Stimulated activated CD8-positive, alpha-beta memory T cell treated with anti-CD3 and anti-CD28 coated beads, Interleukin-15, amount 100 ng/mL, for 1 hour (primary cell): ENCODE measurements at regions not wholly inside any gene's neighbourhood (a gene's known extent, or its start where the extent isn't known, plus 50 kb on each side); places are given as distances from the start of the nearest gene placed in this dataset.

Experiments
- DNase-seq: peaks from one replicate; pipeline ENCODE4 v3.0.0-alpha.2; 2020; ENCODE audit warnings: low read depth

DNA sequence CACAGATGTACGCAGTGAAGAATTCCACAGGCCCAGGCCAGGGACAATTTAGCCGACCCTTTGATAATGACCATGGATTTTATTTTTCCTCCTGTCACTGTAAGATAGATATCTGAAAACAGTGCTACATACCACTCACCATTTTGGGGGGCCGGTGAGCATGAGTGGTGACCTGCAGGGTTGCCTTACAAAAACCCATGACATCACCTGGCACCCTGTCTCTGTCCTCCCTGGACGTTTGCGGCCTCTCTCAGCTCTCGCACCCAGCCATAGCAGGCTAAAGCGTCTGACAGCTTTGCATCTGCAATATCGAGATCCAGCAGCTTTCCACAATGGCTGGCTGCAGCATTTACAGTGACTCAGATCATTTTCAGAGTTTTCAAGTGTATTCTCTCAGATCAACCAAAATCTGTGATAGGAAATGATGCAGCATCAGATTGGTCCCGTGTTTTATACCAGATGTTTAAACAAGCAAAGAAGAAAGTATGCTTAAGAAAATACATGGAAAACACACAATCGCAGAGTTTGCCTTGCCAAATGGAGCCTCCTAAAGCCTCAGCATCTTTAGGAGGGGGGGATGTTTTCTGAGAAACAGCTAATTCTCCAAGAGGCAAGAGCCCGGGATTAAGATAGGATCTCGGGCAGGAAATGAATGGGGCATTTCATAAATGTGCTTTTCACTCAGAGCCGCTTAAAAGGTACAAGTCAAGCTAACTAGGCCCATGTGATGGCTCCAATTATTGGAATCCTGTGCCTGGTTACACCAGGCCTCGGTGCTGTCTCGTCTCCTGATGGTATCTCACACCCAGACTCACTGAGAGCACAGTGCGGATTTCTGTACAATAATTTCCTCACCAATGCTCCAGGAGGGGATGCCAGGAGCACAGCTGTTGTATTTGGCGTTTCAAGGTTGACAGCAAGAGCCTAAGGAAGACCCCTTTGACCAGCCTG, 257.3 kb downstream of the XXYLT1 start:
- no peak for DNase-seq

DNA sequence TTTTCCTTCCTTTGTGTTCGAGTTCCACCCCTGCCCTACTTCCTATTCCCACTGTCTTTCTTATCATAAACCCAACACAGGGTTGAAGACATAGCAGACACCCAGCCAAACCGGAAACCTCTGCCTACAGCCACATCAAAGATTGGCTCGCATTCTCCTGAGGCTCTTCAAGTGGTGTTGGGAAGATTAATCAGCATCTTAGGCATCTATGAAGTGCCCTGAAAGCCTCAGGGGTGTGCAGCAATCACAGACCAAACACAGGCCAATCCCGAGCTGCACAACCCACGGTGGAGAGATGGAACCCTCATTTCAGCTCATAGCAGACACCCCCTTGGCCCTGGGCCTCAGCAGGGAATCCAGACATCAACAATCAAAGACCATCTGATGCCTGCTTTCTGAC, 255.9 kb downstream of the XXYLT1 start:
- DNase-seq, result no peak

DNA sequence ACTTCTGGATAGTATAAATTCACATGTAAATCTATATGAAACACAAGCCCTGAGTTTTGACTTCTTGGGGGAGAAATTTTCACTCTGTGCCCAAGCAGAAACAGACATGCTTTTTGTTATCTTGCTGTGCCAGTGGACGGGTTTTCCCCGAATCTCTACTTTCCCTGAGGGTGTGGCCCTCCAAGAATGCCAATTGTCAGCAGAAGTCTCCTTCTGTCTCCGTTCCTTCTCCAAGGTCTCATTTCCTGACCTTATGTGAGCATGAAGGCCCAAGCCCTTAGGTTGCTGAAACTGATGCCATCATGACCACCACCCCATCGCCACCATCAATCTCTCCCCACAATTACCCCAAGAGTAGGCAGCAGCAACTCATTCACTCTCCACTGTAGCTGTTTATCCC, 253.8 kb downstream of the XXYLT1 start:
- DNase-seq, result no peak
